Caki2 (cell line): ENCODE measurements at regions not wholly inside any gene's neighbourhood (a gene's known extent, or its start where the extent isn't known, plus 50 kb on each side); places are given as distances from the start of the nearest gene placed in this dataset.
"Not testable (repeated sequence)": the region's sequence is repeated elsewhere in the genome, so short reads cannot be mapped to it uniquely, and the experiment has no call there.

Experiments used
- DNase-seq: peaks from one replicate; pipeline ENCODE4 v3.0.0-alpha.2; 2015; ENCODE audit warnings: low read depth
- in situ Hi-C: cut with HindIII; loops from 2 replicates; pipeline ENCODE4 v1.10.0; 2016; ENCODE audit warnings: low sequenced_read_pairs, low pct_unique_long_range_greater_than_20kb, mixed read lengths

DNA sequence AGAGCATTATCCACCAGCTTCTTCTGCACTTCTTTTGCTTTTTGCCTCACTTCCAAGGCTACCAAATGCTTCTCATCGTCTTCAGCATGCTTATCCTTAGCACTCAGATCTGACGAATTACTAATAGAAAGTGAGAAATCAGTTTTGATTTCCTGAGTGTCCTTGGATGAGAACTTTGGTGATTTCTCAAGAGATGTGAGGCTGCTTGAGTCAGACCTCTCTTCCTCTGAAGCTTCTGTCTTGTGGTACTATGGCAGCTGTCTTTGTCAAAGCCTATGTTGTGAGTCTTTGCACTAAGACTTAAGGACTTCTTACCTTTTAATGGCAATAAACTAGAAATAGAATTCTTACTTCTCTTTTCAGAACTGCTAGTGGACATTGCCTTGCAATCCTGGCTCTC lies 169.9 kb downstream of the CPE start:
- in situ Hi-C loops = no loop called here
- no peak for DNase-seq

DNA sequence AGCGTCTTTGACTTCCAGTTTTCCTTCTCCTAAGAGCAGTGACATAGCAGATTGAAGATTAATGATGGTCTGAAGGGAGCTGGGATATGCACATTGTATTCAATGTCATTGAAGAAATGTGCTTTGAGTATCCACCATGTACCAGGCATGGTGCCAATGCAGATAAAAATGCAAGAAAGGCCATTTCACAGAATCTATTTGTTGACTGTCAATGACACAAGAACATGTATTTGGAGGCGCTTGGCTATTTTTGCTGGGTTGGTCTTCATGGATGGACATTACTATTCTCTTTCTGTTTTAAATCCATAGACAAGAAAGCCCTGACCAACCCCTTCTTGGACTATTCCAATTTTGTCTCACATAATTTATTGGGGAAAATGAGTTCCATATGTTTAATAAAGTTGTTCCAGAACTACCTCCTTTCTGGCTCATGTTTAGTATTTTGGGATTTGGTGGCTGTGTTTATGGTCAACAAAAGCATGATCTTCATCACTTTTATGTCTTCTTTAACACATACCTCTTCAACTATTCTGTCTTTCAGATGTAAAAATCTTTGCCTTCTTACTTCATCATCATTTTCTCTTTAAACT lies 174.5 kb downstream of the CPE start:
- in situ Hi-C loops = no loop called here
- no peak for DNase-seq

- in situ Hi-C loops = no loop called here
- DNase-seq = no peak
Measured at GRCh38 chr4:165555302-165555701, 176.5 kb downstream of the CPE start.

GRCh38 chr4:165556383-165556782 lies 177.6 kb downstream of the CPE start:
- in situ Hi-C loops = no loop called here
- no peak for DNase-seq

DNA sequence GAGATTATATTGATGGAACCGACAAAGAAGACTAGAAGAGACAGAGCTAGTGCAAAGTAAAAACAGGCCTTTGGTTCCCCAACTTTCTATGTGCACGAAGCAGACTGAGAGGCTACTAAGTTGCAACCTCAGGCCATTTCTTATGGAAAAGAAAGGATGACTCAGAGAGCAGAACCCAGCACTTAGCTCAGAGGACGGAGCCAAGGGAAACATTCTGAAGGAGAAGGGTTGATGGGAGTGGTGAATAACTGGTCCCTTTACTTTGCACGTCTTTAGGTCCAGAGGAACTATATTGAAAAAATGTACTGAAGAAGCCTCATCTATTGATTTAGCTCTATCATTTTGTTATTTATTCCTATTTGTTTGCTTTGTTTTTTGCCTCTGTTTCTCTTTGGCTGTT lies 182.1 kb downstream of the CPE start:
- in situ Hi-C loops = no loop called here
- DNase-seq = no peak

DNA sequence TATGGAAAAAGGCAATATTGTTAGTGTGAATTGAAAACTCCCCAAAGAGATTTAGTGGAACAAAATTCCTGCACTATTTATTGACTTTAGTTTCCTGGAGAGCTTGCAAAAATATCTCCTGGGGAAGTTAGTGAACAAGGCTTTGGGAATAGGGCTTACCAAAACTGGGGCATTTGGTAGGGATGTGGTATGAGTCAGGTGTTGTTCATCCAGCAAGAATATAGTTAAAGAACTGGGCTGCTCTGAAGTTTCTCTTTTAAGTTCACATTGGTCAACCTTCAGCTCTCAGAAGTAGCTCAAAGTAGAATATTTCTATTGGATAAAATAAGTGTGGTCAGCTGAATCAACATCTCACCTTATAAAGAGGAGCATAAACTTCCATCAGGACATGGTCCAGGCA lies 185.0 kb downstream of the CPE start:
- in situ Hi-C loops = no loop called here
- DNase-seq = no peak

DNA sequence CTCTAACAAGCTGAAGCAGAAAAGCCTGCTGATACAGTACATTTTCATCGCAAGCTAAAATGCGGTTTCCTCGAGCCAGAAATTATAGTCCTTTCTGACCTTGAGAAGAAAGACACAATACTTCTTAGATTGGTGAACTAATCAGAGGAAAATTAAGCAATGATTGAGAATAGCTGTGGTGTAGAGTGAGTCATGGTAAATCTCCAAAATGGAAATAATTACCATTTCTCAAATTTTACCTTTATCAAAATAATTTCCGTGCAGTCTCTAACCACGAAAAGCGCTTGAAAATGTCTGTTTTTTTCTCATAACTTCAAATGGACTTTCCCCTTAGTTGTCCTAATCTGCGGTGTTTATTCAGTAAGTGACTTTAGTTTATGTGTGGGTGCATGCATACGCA lies 190.2 kb downstream of the CPE start:
- DNase-seq = no peak
- in situ Hi-C loops = no loop called here

- DNase-seq, in situ Hi-C loops: not testable (repeated sequence)
Measured at GRCh38 chr4:165571476-165571875, 192.7 kb downstream of the CPE start.

DNA sequence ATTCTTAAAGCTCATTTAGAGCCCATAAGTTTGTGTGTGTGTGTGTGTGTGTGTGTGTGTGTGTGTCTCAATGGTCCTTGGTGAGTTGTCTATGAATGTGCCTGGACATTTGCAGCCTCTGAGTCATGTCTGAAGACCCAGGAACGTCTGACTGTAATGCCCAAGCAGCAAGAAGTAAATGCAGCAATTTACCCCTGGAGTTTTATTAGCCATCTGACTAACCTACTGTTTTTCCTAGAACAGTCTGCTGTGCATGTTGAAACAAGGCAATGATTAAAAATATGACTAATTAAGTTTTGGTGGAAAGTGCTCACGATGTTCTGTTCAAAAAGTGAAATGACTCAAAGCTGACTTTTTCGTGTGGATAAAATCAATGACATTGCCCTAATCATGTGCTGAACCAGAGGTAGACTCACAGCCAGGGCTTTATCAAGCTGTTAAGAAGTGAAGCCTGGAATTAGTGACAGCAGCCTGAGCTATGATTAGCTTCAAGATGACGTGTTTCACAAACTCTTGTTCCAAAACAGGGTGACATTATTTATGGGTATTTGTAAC lies 201.6 kb downstream of the CPE start:
- DNase-seq = peak; percentile 65
- in situ Hi-C loops = no loop called here

GRCh38 chr4:165583341-165583740 lies 204.5 kb downstream of the CPE start:
- DNase-seq = no peak

DNA sequence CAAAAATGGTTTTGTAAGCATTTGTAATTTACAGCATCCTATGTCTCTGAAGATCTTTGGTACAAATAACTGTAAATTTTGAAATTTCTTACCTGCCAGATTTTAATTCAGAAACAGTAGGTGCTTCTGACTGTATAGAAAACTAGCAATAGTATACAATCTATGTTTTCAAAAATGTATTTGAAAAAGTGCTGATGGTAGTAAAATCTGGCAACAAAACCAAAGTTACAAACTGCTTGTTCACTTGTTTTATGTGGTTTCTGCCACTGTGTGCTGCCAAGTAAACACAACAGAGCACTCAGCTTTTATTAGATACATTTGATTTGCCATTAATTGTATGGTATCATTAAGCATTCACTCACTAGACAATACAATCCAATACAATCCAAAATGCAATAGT lies 206.1 kb downstream of the CPE start:
- no peak for DNase-seq
- in situ Hi-C loops = no loop called here

More at GRCh38 chr4:165583341-165583740, 204.5 kb downstream of the CPE start:
- in situ Hi-C loops = no loop called here

DNA sequence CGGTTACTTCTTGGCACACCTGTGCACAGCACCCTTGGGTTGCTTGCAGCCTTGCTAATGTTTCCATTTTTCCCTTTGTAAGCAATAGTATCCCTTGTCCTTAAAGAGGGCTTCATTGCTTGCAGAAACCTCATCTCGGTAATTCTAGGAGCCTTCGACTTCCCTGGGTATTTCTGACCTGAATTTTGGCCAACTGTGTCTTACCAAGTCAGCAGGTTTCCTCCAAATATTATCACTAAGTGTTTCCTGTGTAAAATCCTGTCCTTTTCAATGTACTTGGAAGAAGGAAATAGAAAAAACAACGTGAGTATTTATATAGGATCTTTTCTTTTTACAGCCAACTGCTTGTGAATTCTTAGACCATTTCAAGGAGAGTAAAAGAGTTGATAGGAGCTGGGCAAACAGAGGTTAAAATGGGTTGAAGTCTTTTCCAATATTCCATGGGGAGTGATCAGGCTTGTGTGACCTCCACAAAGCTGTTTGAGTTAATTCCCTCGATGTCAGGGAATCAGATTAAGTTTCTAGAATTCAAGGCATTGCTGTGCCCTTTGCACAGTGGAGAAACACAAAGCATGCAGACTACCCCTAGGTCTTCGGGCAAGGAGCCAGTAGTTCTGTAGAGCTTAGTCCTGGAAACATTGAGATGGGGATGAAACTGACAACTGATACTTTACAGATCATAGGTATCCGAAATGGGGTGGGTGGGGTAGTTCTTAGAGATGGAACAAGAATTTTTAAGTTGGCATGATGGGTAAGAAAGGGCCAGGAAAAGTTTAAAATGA lies 209.9 kb downstream of the CPE start:
- no peak for DNase-seq
- in situ Hi-C loops = no loop called here

- DNase-seq = no peak
- in situ Hi-C loops = no loop called here
Measured at GRCh38 chr4:165592386-165592785, 213.6 kb downstream of the CPE start.

DNA sequence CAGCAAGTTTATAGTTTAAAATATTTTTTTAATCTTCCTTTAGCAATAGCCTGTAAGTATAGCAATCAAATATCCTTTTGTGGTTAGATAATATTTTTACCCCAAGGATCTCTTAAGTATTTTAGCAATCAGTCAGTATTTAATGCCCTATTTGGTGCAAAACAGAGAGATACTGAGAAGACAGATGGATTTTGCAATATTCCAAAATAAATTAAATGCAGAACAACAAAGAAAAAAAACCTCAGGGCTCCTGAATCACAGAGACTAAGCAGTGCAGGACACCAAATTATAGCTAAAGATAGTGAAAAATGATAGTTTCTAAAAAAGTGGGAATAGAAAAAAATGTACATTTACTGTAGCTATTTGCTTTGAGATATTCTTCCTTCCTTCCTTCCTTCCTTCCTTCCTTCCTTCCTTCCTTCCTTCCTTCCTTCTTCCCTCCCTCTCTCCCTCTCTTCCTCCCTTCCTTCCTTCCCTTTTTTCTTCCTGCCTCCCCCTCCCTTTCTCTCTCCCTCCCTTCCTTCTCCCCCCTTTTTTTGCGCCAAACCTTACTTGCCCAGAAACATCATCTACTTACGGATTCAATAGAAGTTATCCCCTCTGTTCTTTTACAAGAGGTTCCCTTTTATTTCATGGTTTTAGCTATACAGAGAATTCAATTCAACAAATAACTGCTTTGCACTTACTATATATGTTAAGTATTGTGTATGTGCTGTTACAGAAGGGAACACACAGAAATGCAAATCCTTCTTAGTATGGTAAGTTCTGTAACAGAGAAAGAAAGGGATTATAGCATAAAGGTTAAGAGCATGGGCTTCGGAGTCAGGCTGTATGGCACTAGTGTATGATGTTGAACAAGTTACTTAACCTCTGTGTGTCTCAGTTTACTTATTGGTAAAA lies 219.0 kb downstream of the CPE start:
- in situ Hi-C loops = no loop called here
- DNase-seq = no peak

- no peak for DNase-seq
- in situ Hi-C loops = no loop called here
Measured at GRCh38 chr4:165600959-165601683, 222.3 kb downstream of the CPE start.

GRCh38 chr4:165602621-165603020 lies 223.8 kb downstream of the CPE start:
- in situ Hi-C loops = no loop called here
- no peak for DNase-seq

GRCh38 chr4:165604181-165604580 lies 225.4 kb downstream of the CPE start:
- in situ Hi-C loops = no loop called here

GRCh38 chr4:165605811-165606210 lies 227.0 kb downstream of the CPE start:
- no peak for DNase-seq
- in situ Hi-C loops = no loop called here

More at GRCh38 chr4:165604181-165604580, 225.4 kb downstream of the CPE start:
- DNase-seq = no peak
